Endothelial cell of umbilical vein (primary cell): ENCODE measurements at regions not wholly inside any gene's neighbourhood (a gene's known extent, or its start where the extent isn't known, plus 50 kb on each side); places are given as distances from the start of the nearest gene placed in this dataset.

Experiments used
- BruUV-seq: library from RNA; stranded (reverse); fragments of 400-500 nt; replicated peaks from 2 replicates; lab custom pipeline; 2021; lab: Mats Ljungman, UMichigan
- CTCF ChIA-PET: fragments of 300-600, 350-600 bp; sonication (Branson Sonifier 250); formaldehyde crosslinking; loops from one replicate; lab custom pipeline; 2021; ENCODE audit warnings: antibody characterized with exemption, inconsistent platforms; lab: Charles Lee
- POLR2A ChIA-PET: fragments of 300-600, 350-600 bp; sonication (Branson Sonifier 250); formaldehyde crosslinking; loops from one replicate; lab custom pipeline; 2021; ENCODE audit warnings: antibody characterized with exemption, inconsistent platforms; lab: Charles Lee
- DNase-seq: peaks from one replicate; pipeline ENCODE4 v3.0.0-alpha.2; 2011; ENCODE audit warnings: low read depth, low spot score
- FAIRE-seq: peaks from 2 replicates; lab custom pipeline; 2011; peaks lifted over from hg19 to GRCh38; lab: Jason Lieb, UNC
- H2AFZ ChIP-seq: 2 replicates; pipeline ENCODE4 v1.6.0; 2012; ENCODE audit warnings: low read depth, low read length, control low read depth, inconsistent platforms
- H3K27ac ChIP-seq: 2 replicates; pipeline ENCODE4 v1.5.1; 2011; ENCODE audit warnings: low read depth, mild to moderate bottlenecking, control low read depth, low read length, moderate library complexity; ENCODE audit not compliant: insufficient read depth
- H3K27me3 ChIP-seq, 2 experiments: 2 replicates each; pipeline versions ENCODE4 v1.6.0 to v1.6.1; 2011; ENCODE audit warnings: low read length in 2 of 2, mixed read lengths in 1 of 2; ENCODE audit not compliant: control insufficient read depth in 2 of 2, insufficient read depth in 2 of 2
- H3K36me3 ChIP-seq, 2 experiments: 2 replicates in 1 of 2; 3 replicates in 1 of 2; pipeline ENCODE4 v1.5.1; 2011; ENCODE audit warnings: low read length in 2 of 2, mild to moderate bottlenecking in 1 of 2, moderate library complexity in 1 of 2; ENCODE audit not compliant: control insufficient read depth in 2 of 2, insufficient read depth in 2 of 2; ENCODE audit errors: extremely low read depth in 1 of 2
- H3K4me1 ChIP-seq: 3 replicates; pipeline ENCODE4 v1.5.1; 2011; ENCODE audit warnings: mild to moderate bottlenecking, low read length; ENCODE audit not compliant: control insufficient read depth, insufficient read depth; ENCODE audit errors: extremely low read depth
- H3K4me2 ChIP-seq: 2 replicates; pipeline ENCODE4 v1.6.1; 2011; ENCODE audit warnings: low read length, control low read depth, mixed read lengths; ENCODE audit not compliant: insufficient read depth
- H3K4me3 ChIP-seq, 3 experiments: fragments of 200-600 bp in 1 of 3; sonication (generic), shearing (Covaris generic) in 1 of 3; replicated peaks in 1 of 3; 2 replicates each; pipeline ENCODE4 v1.5.1; 2011 to 2016; ENCODE audit warnings: control low read depth in 3 of 3, low read length in 3 of 3, mild to moderate bottlenecking in 2 of 3, inconsistent platforms in 1 of 3, low read depth in 1 of 3, moderate library complexity in 1 of 3; ENCODE audit not compliant: insufficient read depth in 1 of 3
- H3K79me2 ChIP-seq: 2 replicates; pipeline ENCODE4 v1.6.0; 2012; ENCODE audit warnings: low read length, inconsistent platforms; ENCODE audit not compliant: control insufficient read depth, insufficient read depth
- H3K9ac ChIP-seq: replicated peaks from 2 replicates; pipeline ENCODE3; 2011; ENCODE audit warnings: low read length, control low read depth; ENCODE audit not compliant: insufficient read depth; ENCODE audit errors: extremely low read depth
- H3K9me1 ChIP-seq: replicated peaks from 3 replicates; pipeline ENCODE4 v1.6.0; 2011; ENCODE audit warnings: mild to moderate bottlenecking, low read length; ENCODE audit not compliant: control insufficient read depth, insufficient read depth; ENCODE audit errors: extremely low read depth
- H3K9me3 ChIP-seq: replicated peaks from 2 replicates; pipeline ENCODE4 v1.5.1; 2012; ENCODE audit warnings: low read length, inconsistent platforms; ENCODE audit not compliant: control insufficient read depth, insufficient read depth
- H4K20me1 ChIP-seq: replicated peaks from 2 replicates; pipeline ENCODE3; 2011; ENCODE audit warnings: mild to moderate bottlenecking, low read length; ENCODE audit not compliant: control insufficient read depth, insufficient read depth; ENCODE audit errors: extremely low read depth
- EZH2 ChIP-seq: IDR thresholded peaks from 2 replicates; pipeline ENCODE4 v1.6.1; 2012; ENCODE audit warnings: borderline replicate concordance, low read depth, mild to moderate bottlenecking, moderate library complexity, low read length, inconsistent platforms; ENCODE audit not compliant: severe bottlenecking
- FOS ChIP-seq: IDR thresholded peaks from 2 replicates; pipeline ENCODE4 v1.6.1; 2011; ENCODE audit warnings: mild to moderate bottlenecking, low read length, moderate library complexity, borderline replicate concordance; ENCODE audit not compliant: insufficient read depth
- GATA2 ChIP-seq: IDR thresholded peaks from 2 replicates; pipeline ENCODE4 v1.7.0; 2011; ENCODE audit warnings: low read depth, mild to moderate bottlenecking, moderate library complexity, mixed read lengths, low read length; ENCODE audit not compliant: insufficient read length, insufficient read depth
- JUN ChIP-seq: IDR thresholded peaks from 2 replicates; pipeline ENCODE4 v1.6.1; 2011; ENCODE audit warnings: borderline replicate concordance, low read depth; ENCODE audit not compliant: insufficient read length, insufficient read depth
- MYC ChIP-seq: IDR thresholded peaks from one replicate; pipeline ENCODE4 v1.6.1; 2011; ENCODE audit warnings: mild to moderate bottlenecking, low read depth, low read length
- POLR2A ChIP-seq: IDR thresholded peaks from 2 replicates; pipeline ENCODE4 v1.6.1; 2012; ENCODE audit warnings: low read depth, mild to moderate bottlenecking, control low read depth, low read length
- POLR2AphosphoS5 ChIP-seq: IDR thresholded peaks from 2 replicates; pipeline ENCODE4 v1.6.1; 2012; ENCODE audit warnings: low read depth, mild to moderate bottlenecking, control low read depth, low read length, moderate library complexity; ENCODE audit not compliant: insufficient read depth
- dilution Hi-C: fragments of 300-500 bp; cut with MboI; formaldehyde crosslinking; loops from one replicate; pipeline ENCODE4 v1.15.0; 2019; ENCODE audit warnings: low sequenced_read_pairs; ENCODE audit not compliant: extremely low pct_ligation_motif_present
- intact Hi-C: fragments of 100-400 bp; cut with micrococcal nuclease; formaldehyde crosslinking; loops from one replicate; pipeline ENCODE4 v1.10.0; 2022
- TF ChIP-seq, protein P1 (sequence below), 2 donors: IDR thresholded peaks; 1 replicate in 1 of 2; 2 replicates in 1 of 2; pipeline ENCODE4 v1.5.1; 2011; ENCODE audit warnings: low read length in 2 of 2, mild to moderate bottlenecking in 2 of 2, moderate library complexity in 2 of 2, control low read depth in 1 of 2, inconsistent platforms in 1 of 2, low read depth in 1 of 2; ENCODE audit not compliant: insufficient read depth in 1 of 2; ENCODE audit errors: extremely low read depth in 1 of 2
- TF ChIP-seq, protein P2 (sequence below): IDR thresholded peaks from 2 replicates; pipeline ENCODE4 v1.6.1; 2011; ENCODE audit not compliant: insufficient read depth, insufficient read length

DNA sequence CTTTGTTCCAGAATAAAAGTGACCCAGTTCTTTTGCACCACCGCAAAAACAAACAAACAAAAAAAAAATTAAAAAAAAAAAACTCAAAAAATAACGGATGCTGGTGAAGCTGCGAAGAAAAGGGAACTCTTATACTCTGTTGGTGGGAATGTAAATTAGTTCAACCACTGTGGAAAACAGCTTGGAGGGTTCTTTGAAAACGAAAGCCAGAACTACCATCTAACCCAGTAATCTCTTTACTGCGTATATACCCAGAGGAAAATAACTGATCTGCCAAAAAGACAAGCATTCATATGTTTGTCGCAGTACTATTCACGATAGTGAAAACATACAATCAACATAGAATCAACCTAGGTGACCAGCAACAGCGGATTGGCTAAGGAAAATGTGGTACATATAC is 298.9 kb upstream of the CBLB start:
- no peak overlapping the region for H2AFZ ChIP-seq
- H3K27me3 ChIP-seq: no peaks in the 10 kb centered on the region
- H3K27ac ChIP-seq: no peak overlapping the region
- intact Hi-C loops (no loop called here), dilution Hi-C loops (no loop called here)
- DNase-seq: no peak
- no peak overlapping the region for H3K4me3 ChIP-seq
- H3K79me2 ChIP-seq: no peaks in the 10 kb centered on the region
- no peak overlapping the region for H3K9ac ChIP-seq
- H3K4me1 ChIP-seq: no peaks in the 10 kb centered on the region
- no peaks in the 10 kb centered on the region for H3K36me3 ChIP-seq
- no peaks in the 10 kb centered on the region for H3K9me1 ChIP-seq
- no TSS peak for BruUV-seq
- no peaks in the 10 kb centered on the region for H4K20me1 ChIP-seq
- H3K4me2 ChIP-seq: no peak overlapping the region
- CTCF ChIA-PET: no interaction called here
- TF ChIP-seq MYC (no peak), POLR2A (no peak), GATA2 (no peak), JUN (no peak), FOS (no peak), POLR2AphosphoS5 (no peak), EZH2 (no peak)
- TF ChIP-seq, protein P1, sequence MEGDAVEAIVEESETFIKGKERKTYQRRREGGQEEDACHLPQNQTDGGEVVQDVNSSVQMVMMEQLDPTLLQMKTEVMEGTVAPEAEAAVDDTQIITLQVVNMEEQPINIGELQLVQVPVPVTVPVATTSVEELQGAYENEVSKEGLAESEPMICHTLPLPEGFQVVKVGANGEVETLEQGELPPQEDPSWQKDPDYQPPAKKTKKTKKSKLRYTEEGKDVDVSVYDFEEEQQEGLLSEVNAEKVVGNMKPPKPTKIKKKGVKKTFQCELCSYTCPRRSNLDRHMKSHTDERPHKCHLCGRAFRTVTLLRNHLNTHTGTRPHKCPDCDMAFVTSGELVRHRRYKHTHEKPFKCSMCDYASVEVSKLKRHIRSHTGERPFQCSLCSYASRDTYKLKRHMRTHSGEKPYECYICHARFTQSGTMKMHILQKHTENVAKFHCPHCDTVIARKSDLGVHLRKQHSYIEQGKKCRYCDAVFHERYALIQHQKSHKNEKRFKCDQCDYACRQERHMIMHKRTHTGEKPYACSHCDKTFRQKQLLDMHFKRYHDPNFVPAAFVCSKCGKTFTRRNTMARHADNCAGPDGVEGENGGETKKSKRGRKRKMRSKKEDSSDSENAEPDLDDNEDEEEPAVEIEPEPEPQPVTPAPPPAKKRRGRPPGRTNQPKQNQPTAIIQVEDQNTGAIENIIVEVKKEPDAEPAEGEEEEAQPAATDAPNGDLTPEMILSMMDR (IDR thresholded peaks at IDR 0.05; ENCODE audit: extremely low read depth in 1 of 2, insufficient read depth in 1 of 2, low read depth in 1 of 2, low read length in 2 of 2): no peak
- TF ChIP-seq, protein P2, sequence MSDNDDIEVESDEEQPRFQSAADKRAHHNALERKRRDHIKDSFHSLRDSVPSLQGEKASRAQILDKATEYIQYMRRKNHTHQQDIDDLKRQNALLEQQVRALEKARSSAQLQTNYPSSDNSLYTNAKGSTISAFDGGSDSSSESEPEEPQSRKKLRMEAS: no peak
- no peak for FAIRE-seq
- POLR2A ChIA-PET: no interaction called here
- no peaks in the 10 kb centered on the region for H3K9me3 ChIP-seq
